Upper lobe of left lung (tissue), 6 donors: ENCODE measurements at regions not wholly inside any gene's neighbourhood (a gene's known extent, or its start where the extent isn't known, plus 50 kb on each side); places are given as distances from the start of the nearest gene placed in this dataset.

ENCODE experiments used
- ATAC-seq, 2 donors: fragments of 200-7000 bp; cut with Tn5 transposase; one replicate each; pipeline ENCODE4 v1.9.1; 2022; ENCODE audit warnings: mild to moderate bottlenecking in 2 of 2, moderate library complexity in 2 of 2; ENCODE audit not compliant: low FRiP score in 2 of 2
- DNase-seq, 2 donors: peaks; one replicate each; pipeline ENCODE4 v3.0.0-alpha.2; 2019 to 2020
- H3K27ac ChIP-seq, 4 donors: fragments of 200-600 bp; sonication (generic); one replicate each; pipeline ENCODE4 v1.5.1; 2016 to 2019
- H3K27me3 ChIP-seq, 4 donors: fragments of 200-600 bp; sonication (generic); one replicate each; pipeline ENCODE4 v1.5.1; 2017 to 2019
- H3K36me3 ChIP-seq, 4 donors: fragments of 200-600 bp; sonication (generic); one replicate each; pipeline ENCODE4 v1.5.1; 2016 to 2019
- H3K4me1 ChIP-seq, 4 donors: fragments of 200-600 bp; sonication (generic); one replicate each; pipeline ENCODE4 v1.5.1; 2018 to 2019
- H3K4me3 ChIP-seq, 4 donors: fragments of 200-600 bp; sonication (generic); one replicate each; pipeline ENCODE4 v1.5.1; 2017 to 2019; ENCODE audit warnings: mild to moderate bottlenecking in 2 of 4, moderate library complexity in 1 of 4
- H3K9me3 ChIP-seq, 4 donors: fragments of 200-600 bp; sonication (generic); one replicate each; pipeline ENCODE4 v1.5.1; 2018 to 2019
- CTCF ChIP-seq, 6 experiments: fragments of 450-650 bp in 4 of 6; fragments of 200-600 bp in 2 of 6; sonication (generic) in 2 of 6; IDR thresholded peaks; one replicate each; pipeline ENCODE4 v1.5.1; 2016 to 2019; ENCODE audit warnings: antibody characterized with exemption in 6 of 6
- EP300 ChIP-seq, 4 donors: sonication (generic); formaldehyde crosslinking; IDR thresholded peaks; one replicate each; pipeline ENCODE4 v1.5.1; 2017; ENCODE audit warnings: antibody characterized with exemption in 4 of 4, control low read depth in 2 of 4
- POLR2A ChIP-seq, 4 donors: fragments of 450-650 bp; IDR thresholded peaks; one replicate each; pipeline ENCODE4 v1.5.1; 2016 to 2017; ENCODE audit warnings: antibody characterized with exemption in 4 of 4, mild to moderate bottlenecking in 2 of 4
- POLR2AphosphoS5 ChIP-seq, 2 donors: sonication (generic); formaldehyde crosslinking; IDR thresholded peaks; one replicate each; pipeline ENCODE4 v1.5.1; 2017; ENCODE audit warnings: antibody characterized with exemption in 2 of 2
- WGBS, 2 donors: methylation state at CpG; one replicate each; pipeline ENCODE4 v1.1.5; 2017 to 2018; 5-methylcytosine and 5-hydroxymethylcytosine counted together
- donor health status: DM: no; HTN: no; CAD: no; lungs with moderate emphysema.
- donor health status: DM: no; HTN: yes; CAD: no; lungs with severe emphysema.

GRCh38 chr3:181796641-181797040 is 84.9 kb downstream of the SOX2 start:
- Histone ChIP-seq H3K36me3 (no peaks in the 10 kb centered on the region), H3K9me3 (no peaks in the 10 kb centered on the region), H3K4me3 (no peak overlapping the region), H3K27me3 (no peaks in the 10 kb centered on the region), H3K27ac (no peak overlapping the region), H3K4me1 (no peaks in the 10 kb centered on the region)
- ATAC-seq (no peak), DNase-seq (no peak)
- 70 to 86% methylated on average over 3 of the region's 3 CpGs for WGBS, 2 donors
- TF ChIP-seq POLR2A (IDR thresholded peaks at IDR 0.05) (no peak), CTCF (IDR thresholded peaks at IDR 0.05) (no peak), POLR2AphosphoS5 (IDR thresholded peaks at IDR 0.05) (no peak), EP300 (IDR thresholded peaks at IDR 0.05) (no peak)

GRCh38 chr3:181797431-181797830 is 85.7 kb downstream of the SOX2 start:
- Histone ChIP-seq H3K36me3 (no peaks in the 10 kb centered on the region), H3K9me3 (no peaks in the 10 kb centered on the region), H3K27me3 (no peaks in the 10 kb centered on the region), H3K4me1 (no peaks in the 10 kb centered on the region), H3K4me3 (no peak overlapping the region), H3K27ac (no peak overlapping the region)
- ATAC-seq, result no peak
- 56 to 66% methylated on average over 2 of the region's 2 CpGs for WGBS, 2 donors
- DNase-seq, result no peak
- TF ChIP-seq CTCF (IDR thresholded peaks at IDR 0.05), result no peak
- no peak for TF ChIP-seq POLR2AphosphoS5 (IDR thresholded peaks at IDR 0.05)
- TF ChIP-seq EP300 (IDR thresholded peaks at IDR 0.05), result no peak
- TF ChIP-seq POLR2A (IDR thresholded peaks at IDR 0.05), result no peak

- no peak for ATAC-seq
- Histone ChIP-seq H3K27me3 (no peaks in the 10 kb centered on the region), H3K36me3 (no peaks in the 10 kb centered on the region), H3K27ac (no peak overlapping the region), H3K4me3 (no peak overlapping the region), H3K9me3 (no peaks in the 10 kb centered on the region), H3K4me1 (no peaks in the 10 kb centered on the region)
- TF ChIP-seq POLR2A (IDR thresholded peaks at IDR 0.05) (no peak), CTCF (IDR thresholded peaks at IDR 0.05) (no peak)
- DNase-seq, result no peak
- 83 to 89% methylated on average over 2 of the region's 2 CpGs for WGBS, 2 donors
These were observed 94.0 kb downstream of the SOX2 start for GRCh38 chr3:181805703-181806102.

- Histone ChIP-seq H3K9me3 (no peaks in the 10 kb centered on the region), H3K27ac (no peak overlapping the region), H3K36me3 (no peaks in the 10 kb centered on the region), H3K27me3 (no peaks in the 10 kb centered on the region), H3K4me1 (no peaks in the 10 kb centered on the region), H3K4me3 (no peak overlapping the region)
- ATAC-seq, result no peak
- DNase-seq, result no peak
- WGBS, 2 donors, result 84 to 90% methylated on average over 5 of the region's 5 CpGs
- TF ChIP-seq POLR2A (IDR thresholded peaks at IDR 0.05) (no peak), EP300 (IDR thresholded peaks at IDR 0.05) (no peak), CTCF (IDR thresholded peaks at IDR 0.05) (no peak), POLR2AphosphoS5 (IDR thresholded peaks at IDR 0.05) (no peak)
These were observed 96.3 kb downstream of the SOX2 start for GRCh38 chr3:181808053-181808452.

- WGBS, 2 donors, result 64 to 86% methylated on average over 4 of the region's 4 CpGs
- H3K27ac ChIP-seq, result no peak overlapping the region
- no peaks in the 10 kb centered on the region for H3K27me3 ChIP-seq
- TF ChIP-seq CTCF (IDR thresholded peaks at IDR 0.05) (no peak), POLR2A (IDR thresholded peaks at IDR 0.05) (no peak), EP300 (IDR thresholded peaks at IDR 0.05) (no peak), POLR2AphosphoS5 (IDR thresholded peaks at IDR 0.05) (no peak)
- no peaks in the 10 kb centered on the region for H3K9me3 ChIP-seq
- DNase-seq, result no peak
- H3K36me3 ChIP-seq, result no peaks in the 10 kb centered on the region
- no peak for ATAC-seq
- no peak overlapping the region for H3K4me3 ChIP-seq
- H3K4me1 ChIP-seq, result no peaks in the 10 kb centered on the region
These were observed 112.0 kb downstream of the SOX2 start for GRCh38 chr3:181823716-181824115.
